GF-D8 (cell line): ENCODE measurements at regions not wholly inside any gene's neighbourhood (a gene's known extent, or its start where the extent isn't known, plus 50 kb on each side); places are given as distances from the start of the nearest gene placed in this dataset.

Experiments used
- DNase-seq: peaks from one replicate; lab custom pipeline; 2025; lab: John Stamatoyannopoulos, UW

- DNase-seq: no peak
Measured at GRCh38 chr1:22264464-22265341, 121.8 kb upstream of the WNT4 start.

DNA sequence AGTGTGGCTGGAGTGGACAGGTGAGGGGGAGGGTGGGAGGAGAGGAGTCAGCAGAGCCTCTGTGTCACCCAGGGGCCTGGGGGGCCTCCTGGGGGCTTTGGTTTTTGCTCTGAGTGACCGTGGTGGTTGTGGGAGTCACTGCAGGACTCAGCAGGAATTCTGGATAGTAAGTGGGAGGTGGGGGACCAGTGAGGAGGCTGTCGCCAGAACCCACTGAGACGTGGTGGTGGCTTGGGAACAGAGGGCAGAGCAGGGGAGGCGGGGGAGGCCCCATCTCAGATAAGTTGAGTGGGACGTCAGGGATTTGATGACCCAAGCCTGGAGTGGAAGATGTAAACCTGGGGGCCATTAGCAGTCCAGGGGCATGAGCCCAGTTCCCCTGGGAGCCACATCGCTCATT, 123.2 kb upstream of the WNT4 start:
- no peak for DNase-seq

GRCh38 chr1:22267413-22268175, 124.7 kb upstream of the WNT4 start:
- no peak for DNase-seq

DNA sequence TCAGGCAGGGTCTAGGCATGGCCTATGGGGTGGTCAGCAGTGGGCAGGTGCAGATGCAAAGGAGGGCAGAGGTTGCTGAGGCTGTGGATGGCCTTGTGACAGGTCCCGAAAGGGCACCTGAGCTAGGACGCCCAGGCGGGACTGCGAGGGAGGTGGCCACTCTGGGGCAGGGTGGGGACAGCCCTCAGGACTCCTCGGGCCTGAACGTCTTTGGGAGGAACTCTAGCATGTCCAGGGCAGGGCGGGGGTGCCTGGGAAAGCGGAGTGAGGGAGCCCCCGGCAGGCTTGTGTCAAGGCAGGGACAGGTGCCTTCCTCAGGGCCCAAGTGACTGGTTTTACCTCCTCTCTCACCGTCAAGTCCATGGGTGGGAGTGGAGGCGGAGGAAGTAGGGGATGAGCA, 125.4 kb upstream of the WNT4 start:
- no peak for DNase-seq

DNA sequence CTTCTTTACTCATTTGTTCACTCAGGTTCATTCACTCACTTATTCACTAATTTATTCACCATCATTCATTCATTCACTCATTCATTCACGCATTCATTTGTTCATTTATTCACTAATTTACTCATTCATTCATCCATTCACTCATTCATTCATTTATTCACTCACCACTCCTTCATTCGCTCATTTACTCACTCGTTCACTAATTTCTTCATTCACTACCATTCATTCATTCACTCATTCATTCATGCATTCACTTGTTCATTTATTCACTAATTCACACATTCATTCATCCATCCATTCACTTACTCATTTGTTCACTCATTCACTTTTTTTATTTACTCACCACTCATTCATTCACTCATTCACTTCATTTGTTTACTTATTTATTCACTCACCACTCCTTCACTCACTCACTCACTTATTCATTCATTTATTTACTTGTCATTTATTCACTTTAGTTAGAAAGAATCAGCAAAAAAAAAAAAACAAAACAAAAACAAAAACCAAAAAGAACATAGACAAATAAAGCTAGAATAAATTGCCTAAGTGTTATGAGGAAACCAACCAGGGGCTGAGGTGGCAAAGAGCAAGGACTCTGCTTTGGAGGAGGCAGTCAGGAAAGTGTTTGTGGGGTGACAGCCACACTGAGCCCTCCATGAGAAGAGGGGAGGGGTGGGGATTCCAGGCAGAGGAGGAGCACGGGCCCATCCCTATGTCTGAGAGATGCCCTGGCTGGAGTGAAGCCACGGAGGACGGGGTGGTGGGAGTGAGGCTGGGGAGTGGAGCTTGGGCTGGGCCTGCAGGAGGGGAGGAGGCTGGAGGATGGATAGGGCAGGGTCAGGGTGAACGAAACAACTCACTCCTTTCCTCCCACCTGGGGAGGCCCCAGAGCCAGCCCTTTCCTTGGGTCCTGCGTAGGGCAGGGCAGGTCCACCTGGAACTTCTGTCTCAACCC, 129.2 kb upstream of the WNT4 start:
- no peak for DNase-seq

GRCh38 chr1:22273686-22274681, 131.1 kb upstream of the WNT4 start:
- DNase-seq: no peak

DNA sequence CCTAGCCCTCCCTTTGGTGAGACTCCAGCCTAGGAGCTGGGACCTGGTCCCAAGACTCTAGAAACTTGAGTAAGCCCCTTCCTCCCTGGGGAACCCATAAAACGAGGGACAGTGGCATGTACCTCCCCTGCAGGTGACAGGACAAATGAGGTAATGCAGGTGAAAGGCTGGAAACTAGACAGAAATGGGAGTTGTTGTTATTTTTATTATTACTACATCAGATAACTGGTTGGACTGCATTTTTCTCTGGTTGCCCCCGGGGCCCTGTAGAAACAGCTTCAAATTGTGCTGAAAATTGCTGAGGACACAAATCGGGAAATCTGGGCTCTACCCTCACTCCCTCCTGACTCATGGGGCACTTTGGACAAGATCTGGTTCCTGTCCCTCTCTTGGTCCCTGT, 132.3 kb upstream of the WNT4 start:
- no peak for DNase-seq

GRCh38 chr1:22275626-22276395, 132.9 kb upstream of the WNT4 start:
- DNase-seq: no peak

- DNase-seq: no peak
Measured at GRCh38 chr1:22276396-22276748, 133.5 kb upstream of the WNT4 start.

- no peak for DNase-seq
Measured at GRCh38 chr1:22277662-22278061, 134.8 kb upstream of the WNT4 start.

DNA sequence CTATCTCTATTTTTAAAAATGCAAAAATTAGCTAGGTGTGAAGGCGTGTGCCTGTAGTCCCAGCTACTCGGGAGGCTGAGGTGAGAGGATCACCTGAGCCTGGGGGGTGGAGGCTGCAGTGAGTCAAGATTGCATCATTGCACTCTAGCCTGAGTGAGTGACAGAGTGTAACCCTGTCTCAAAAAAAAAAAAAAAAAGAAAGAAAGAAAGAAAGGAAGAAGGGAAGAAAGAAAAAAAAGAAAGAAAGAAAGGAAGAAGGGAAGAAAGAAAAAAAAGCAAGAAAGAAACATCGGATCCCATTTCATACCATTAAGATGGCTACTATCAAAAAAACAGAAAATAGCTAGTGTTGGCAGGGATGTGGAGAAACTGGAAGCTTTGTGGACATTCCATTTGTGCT, 136.8 kb upstream of the WNT4 start:
- no peak for DNase-seq

- DNase-seq: no peak
Measured at GRCh38 chr1:22280526-22280925, 137.6 kb upstream of the WNT4 start.

DNA sequence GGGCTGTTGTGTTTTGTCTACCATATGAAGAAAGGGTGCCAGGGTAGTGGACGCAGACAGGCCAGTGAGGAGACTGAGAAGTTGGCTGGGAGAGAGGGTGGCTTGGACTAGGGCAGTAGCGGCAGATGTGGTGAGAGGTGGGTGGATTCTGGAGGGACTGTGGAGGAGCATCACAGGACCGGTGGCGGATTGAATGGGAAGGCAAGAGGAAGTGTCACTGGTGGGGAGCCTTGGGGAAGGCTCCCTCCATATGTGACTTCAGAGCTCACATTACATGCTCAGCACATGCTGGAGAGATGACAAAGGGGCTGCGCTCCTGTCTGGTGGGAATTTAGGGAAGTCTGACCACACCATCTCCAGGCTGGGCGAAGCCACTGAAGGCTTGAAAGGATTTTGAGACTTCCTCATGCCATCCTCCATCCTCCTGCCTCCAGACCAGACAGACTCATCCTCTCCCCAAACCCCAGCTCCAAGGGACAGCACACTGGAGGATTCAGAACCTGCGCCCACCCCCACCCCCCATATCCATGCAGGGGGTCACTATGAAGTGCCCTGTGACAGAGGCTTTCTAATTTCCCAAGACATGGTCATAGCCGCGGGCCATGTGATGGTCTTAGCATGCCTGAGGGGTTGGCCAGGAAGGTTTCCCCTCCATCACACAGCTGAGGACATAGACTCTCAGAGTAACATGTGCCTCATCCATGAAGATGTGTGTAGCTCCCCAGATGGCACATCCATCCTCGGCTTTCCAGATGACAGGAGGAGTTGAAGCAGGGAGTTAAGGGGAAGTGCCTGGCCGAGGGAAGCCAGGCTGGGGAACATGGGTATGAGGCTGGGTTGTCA, 138.8 kb upstream of the WNT4 start:
- DNase-seq: no peak

DNA sequence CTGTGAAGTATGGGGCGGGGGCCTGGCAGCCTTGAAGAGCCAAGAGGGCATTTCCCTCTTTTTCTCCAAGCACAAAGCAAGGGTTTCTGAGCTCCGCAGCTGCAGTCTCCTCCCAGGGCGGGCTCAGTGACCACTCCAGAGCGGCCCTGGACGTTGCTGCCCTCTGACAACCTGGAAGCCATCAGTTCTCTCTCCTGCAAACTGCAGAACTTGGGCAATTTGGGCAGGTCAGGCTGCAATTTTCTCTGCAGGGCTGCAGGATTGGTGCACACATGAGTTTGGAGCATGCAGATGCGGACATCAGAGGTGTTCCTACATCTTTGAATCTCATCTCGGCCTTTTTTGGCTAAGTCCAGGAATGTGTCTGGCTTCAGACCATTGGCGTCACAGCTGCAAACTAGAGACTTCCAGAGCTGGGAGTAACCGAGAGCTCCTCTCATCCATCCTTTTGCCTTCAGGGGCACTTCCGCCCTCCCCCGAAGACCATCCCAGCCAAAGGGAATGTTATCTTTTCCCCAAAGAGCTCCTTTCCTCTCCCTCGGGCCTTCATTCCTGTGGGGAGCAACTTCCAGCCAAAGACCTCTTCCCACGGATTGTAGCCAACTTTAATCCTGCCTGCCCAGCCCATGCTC, 139.6 kb upstream of the WNT4 start:
- DNase-seq: no peak

GRCh38 chr1:22283596-22283995, 140.7 kb upstream of the WNT4 start:
- no peak for DNase-seq

GRCh38 chr1:22284236-22284635, 141.3 kb upstream of the WNT4 start:
- no peak for DNase-seq

DNA sequence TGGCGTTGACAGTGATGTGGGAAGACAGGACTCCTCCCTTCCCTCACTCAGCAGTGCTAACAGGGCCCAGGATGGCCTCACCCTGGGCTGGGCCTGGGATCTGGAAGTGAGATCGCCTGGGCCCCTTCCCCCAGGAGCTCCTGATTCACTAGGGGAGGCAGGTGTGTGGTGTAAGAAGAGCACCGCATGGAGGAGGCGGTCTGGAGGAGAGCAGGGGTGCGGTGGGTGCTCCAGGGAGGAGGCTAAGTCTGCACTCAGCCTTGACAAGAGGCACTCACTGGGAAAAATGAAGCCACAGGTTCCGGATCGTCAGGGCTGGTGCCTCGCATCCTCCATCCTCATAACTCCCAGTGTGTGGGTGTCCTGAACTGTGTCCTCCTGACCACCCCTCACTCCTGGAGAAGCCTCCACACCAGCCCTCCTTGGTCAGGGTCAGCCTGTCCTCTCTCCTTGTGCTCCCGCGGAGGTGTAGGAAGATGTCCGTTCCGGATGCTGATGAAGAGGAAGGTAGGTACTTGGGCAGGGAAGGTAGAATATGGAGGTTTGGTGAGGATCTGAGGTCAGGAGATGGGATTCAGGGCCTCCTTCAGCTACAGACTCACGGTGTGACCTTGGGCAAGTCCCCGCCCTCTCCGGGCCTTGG, 142.1 kb upstream of the WNT4 start:
- DNase-seq: no peak
